HG03442 (cell line): ENCODE measurements at regions not wholly inside any gene's neighbourhood (a gene's known extent, or its start where the extent isn't known, plus 50 kb on each side); places are given as distances from the start of the nearest gene placed in this dataset.

ENCODE experiments used
- ATAC-seq: cut with Tn5 transposase; IDR thresholded peaks from one replicate; pipeline ENCODE4 v1.9.1; 2021; ENCODE audit warnings: mild to moderate bottlenecking, moderate library complexity; ENCODE audit not compliant: unreplicated experiment

GRCh38 chr11:97237151-97237550 is 847.3 kb downstream of the JRKL start:
- no peak for ATAC-seq

GRCh38 chr11:97247601-97248000 is 857.8 kb downstream of the JRKL start:
- ATAC-seq, result no peak

GRCh38 chr11:97254790-97255189 is 865.0 kb downstream of the JRKL start:
- no peak for ATAC-seq

- no peak for ATAC-seq
Measured at GRCh38 chr11:97259434-97259833, 869.6 kb downstream of the JRKL start.

- ATAC-seq, result no peak
Measured at GRCh38 chr11:97259884-97260283, 870.1 kb downstream of the JRKL start.

- ATAC-seq, result no peak
Measured at GRCh38 chr11:97263183-97263858, 873.5 kb downstream of the JRKL start.

- no peak for ATAC-seq
Measured at GRCh38 chr11:97269527-97269926, 879.7 kb downstream of the JRKL start.

- no peak for ATAC-seq
Measured at GRCh38 chr11:97279341-97279740, 889.5 kb downstream of the JRKL start.

GRCh38 chr11:97280347-97280746 is 890.5 kb downstream of the JRKL start:
- no peak for ATAC-seq

GRCh38 chr11:97289823-97290222 is 900.0 kb downstream of the JRKL start:
- no peak for ATAC-seq

- no peak for ATAC-seq
Measured at GRCh38 chr11:97290464-97291041, 900.7 kb downstream of the JRKL start.

- no peak for ATAC-seq
Measured at GRCh38 chr11:97296301-97296700, 906.5 kb downstream of the JRKL start.

GRCh38 chr11:97309291-97309690 is 919.5 kb downstream of the JRKL start:
- no peak for ATAC-seq

GRCh38 chr11:97325693-97326092 is 935.9 kb downstream of the JRKL start:
- ATAC-seq, result no peak

- ATAC-seq, result no peak
Measured at GRCh38 chr11:97332271-97332670, 942.5 kb downstream of the JRKL start.

GRCh38 chr11:97336064-97336463 is 946.3 kb downstream of the JRKL start:
- ATAC-seq, result no peak

GRCh38 chr11:97345032-97345431 is 955.2 kb downstream of the JRKL start:
- no peak for ATAC-seq

- no peak for ATAC-seq
Measured at GRCh38 chr11:97349201-97349600, 959.4 kb downstream of the JRKL start.

- ATAC-seq, result no peak
Measured at GRCh38 chr11:97351939-97352338, 962.1 kb downstream of the JRKL start.

- ATAC-seq, result no peak
Measured at GRCh38 chr11:97354026-97354425, 964.2 kb downstream of the JRKL start.

GRCh38 chr11:97354576-97354975 is 964.8 kb downstream of the JRKL start:
- no peak for ATAC-seq

GRCh38 chr11:97355230-97355629 is 965.4 kb downstream of the JRKL start:
- no peak for ATAC-seq

- no peak for ATAC-seq
Measured at GRCh38 chr11:97356144-97356543, 966.3 kb downstream of the JRKL start.
